ENCODE measurements at regions not wholly inside any gene's neighbourhood (a gene's known extent, or its start where the extent isn't known, plus 50 kb on each side); places are given as distances from the start of the nearest gene placed in this dataset.

- DNase-seq (ENCODE audit: low read depth): no peak
These were observed 51.0 kb upstream of the VEGFC start for GRCh38 chr4:176843710-176844109.

- no peak for DNase-seq (ENCODE audit: low read depth)
These were observed 51.7 kb upstream of the VEGFC start for GRCh38 chr4:176844448-176844847.

- no peak for DNase-seq (ENCODE audit: low read depth)
These were observed 52.9 kb upstream of the VEGFC start for GRCh38 chr4:176845636-176846035.

GRCh38 chr4:176849076-176849475 is 56.4 kb upstream of the VEGFC start:
- DNase-seq (ENCODE audit: low read depth): no peak

GRCh38 chr4:176850436-176850835 is 57.7 kb upstream of the VEGFC start:
- no peak for DNase-seq (ENCODE audit: low read depth)

GRCh38 chr4:176856421-176856820 is 63.7 kb upstream of the VEGFC start:
- DNase-seq (ENCODE audit: low read depth): no peak

- no peak for DNase-seq (ENCODE audit: low read depth)
These were observed 66.1 kb upstream of the VEGFC start for GRCh38 chr4:176858839-176859238.

- DNase-seq (ENCODE audit: low read depth): no peak
These were observed 71.5 kb upstream of the VEGFC start for GRCh38 chr4:176864238-176864637.

- no peak for DNase-seq (ENCODE audit: low read depth)
These were observed 76.0 kb upstream of the VEGFC start for GRCh38 chr4:176868676-176869075.

- DNase-seq (ENCODE audit: low read depth): no peak
These were observed 79.7 kb upstream of the VEGFC start for GRCh38 chr4:176872461-176872860.

GRCh38 chr4:176874721-176875445 is 82.2 kb upstream of the VEGFC start:
- DNase-seq (ENCODE audit: low read depth): no peak

GRCh38 chr4:176875446-176875930 is 82.8 kb upstream of the VEGFC start:
- DNase-seq (ENCODE audit: low read depth): no peak

GRCh38 chr4:176879380-176880116 is 86.8 kb upstream of the VEGFC start:
- DNase-seq (ENCODE audit: low read depth): no peak

GRCh38 chr4:176882206-176882605 is 89.5 kb upstream of the VEGFC start:
- DNase-seq (ENCODE audit: low read depth): no peak

GRCh38 chr4:176883108-176883550 is 90.4 kb upstream of the VEGFC start:
- no peak for DNase-seq (ENCODE audit: low read depth)

- no peak for DNase-seq (ENCODE audit: low read depth)
These were observed 91.1 kb upstream of the VEGFC start for GRCh38 chr4:176883681-176884418.

- no peak for DNase-seq (ENCODE audit: low read depth)
These were observed 92.5 kb upstream of the VEGFC start for GRCh38 chr4:176885224-176885623.

GRCh38 chr4:176886135-176886534 is 93.4 kb upstream of the VEGFC start:
- no peak for DNase-seq (ENCODE audit: low read depth)

GRCh38 chr4:176889776-176890175 is 97.1 kb upstream of the VEGFC start:
- DNase-seq (ENCODE audit: low read depth): no peak

- no peak for DNase-seq (ENCODE audit: low read depth)
These were observed 101.8 kb upstream of the VEGFC start for GRCh38 chr4:176894498-176894897.

GRCh38 chr4:176896211-176896610 is 103.5 kb upstream of the VEGFC start:
- no peak for DNase-seq (ENCODE audit: low read depth)

GRCh38 chr4:176897226-176897625 is 104.5 kb upstream of the VEGFC start:
- DNase-seq (ENCODE audit: low read depth): no peak

- DNase-seq (ENCODE audit: low read depth): no peak
These were observed 106.1 kb upstream of the VEGFC start for GRCh38 chr4:176898791-176899190.
